Keratinocyte (primary cell): ENCODE measurements at regions not wholly inside any gene's neighbourhood (a gene's known extent, or its start where the extent isn't known, plus 50 kb on each side); places are given as distances from the start of the nearest gene placed in this dataset.

Source experiments
- DNase-seq: peaks from one replicate; pipeline ENCODE4 v3.0.0-alpha.2; 2011; ENCODE audit warnings: low read depth, missing footprints, low spot score
- FAIRE-seq: peaks from 2 replicates; lab custom pipeline; 2011; peaks lifted over from hg19 to GRCh38; lab: Jason Lieb, UNC
- H2AFZ ChIP-seq: 2 replicates; pipeline ENCODE4 v1.6.0; 2012; ENCODE audit warnings: low read length, control low read depth, inconsistent platforms; ENCODE audit not compliant: control insufficient read depth
- H3K27ac ChIP-seq: 2 replicates; pipeline ENCODE4 v1.5.1; 2011; ENCODE audit warnings: low read length; ENCODE audit not compliant: control insufficient read depth, insufficient read depth
- H3K27me3 ChIP-seq: 3 replicates; pipeline ENCODE4 v1.6.0; 2011; ENCODE audit warnings: low read length; ENCODE audit not compliant: control insufficient read depth, insufficient read depth; ENCODE audit errors: extremely low read depth
- H3K36me3 ChIP-seq, 2 experiments: 2 replicates in 1 of 2; 3 replicates in 1 of 2; pipeline ENCODE4 v1.5.1; 2011; ENCODE audit warnings: low read length in 2 of 2, mild to moderate bottlenecking in 1 of 2; ENCODE audit not compliant: control insufficient read depth in 2 of 2, insufficient read depth in 2 of 2; ENCODE audit errors: extremely low read depth in 1 of 2
- H3K4me1 ChIP-seq: 3 replicates; pipeline ENCODE4 v1.5.1; 2011; ENCODE audit warnings: low read length; ENCODE audit not compliant: control insufficient read depth, insufficient read depth; ENCODE audit errors: extremely low read depth
- H3K4me2 ChIP-seq: 3 replicates; pipeline ENCODE4 v1.6.0; 2011; ENCODE audit warnings: low read depth, low read length; ENCODE audit not compliant: control insufficient read depth, insufficient read depth; ENCODE audit errors: extremely low read depth
- H3K4me3 ChIP-seq, 3 experiments: fragments of 200-600 bp in 1 of 3; sonication (generic) in 1 of 3; 2 replicates in 2 of 3; 3 replicates in 1 of 3; pipeline ENCODE4 v1.5.1; 2011 to 2016; ENCODE audit warnings: low read length in 3 of 3, mild to moderate bottlenecking in 3 of 3, control low read depth in 2 of 3, inconsistent platforms in 1 of 3, low read depth in 1 of 3, mixed read lengths in 1 of 3, mixed run types in 1 of 3, moderate library complexity in 1 of 3; ENCODE audit not compliant: control insufficient read depth in 2 of 3, insufficient read depth in 2 of 3; ENCODE audit errors: extremely low read depth in 1 of 3
- H3K79me2 ChIP-seq: 2 replicates; pipeline ENCODE4 v1.6.0; 2012; ENCODE audit warnings: low read length; ENCODE audit not compliant: control insufficient read depth, insufficient read depth
- H3K9ac ChIP-seq: 3 replicates; pipeline ENCODE4 v1.6.0; 2011; ENCODE audit warnings: low read length; ENCODE audit not compliant: control insufficient read depth, insufficient read depth; ENCODE audit errors: extremely low read depth
- H3K9me1 ChIP-seq: 3 replicates; pipeline ENCODE4 v1.6.0; 2011; ENCODE audit warnings: low read length; ENCODE audit not compliant: control insufficient read depth, insufficient read depth; ENCODE audit errors: extremely low read depth
- H3K9me3 ChIP-seq: 2 replicates; pipeline ENCODE4 v1.5.1; 2012; ENCODE audit warnings: low read depth, low read length; ENCODE audit not compliant: control insufficient read depth
- H4K20me1 ChIP-seq: 3 replicates; pipeline ENCODE4 v1.6.0; 2011; ENCODE audit warnings: low read length; ENCODE audit not compliant: control insufficient read depth, insufficient read depth; ENCODE audit errors: extremely low read depth
- CTCF ChIP-seq, 3 experiments: IDR thresholded peaks in 1 of 3; conservative IDR thresholded peaks in 1 of 3; optimal IDR thresholded peaks in 1 of 3; 2 replicates in 2 of 3; 3 replicates in 1 of 3; pipeline versions ENCODE3 to v1.5.1; 2011; ENCODE audit warnings: low read length in 3 of 3, mild to moderate bottlenecking in 3 of 3, moderate library complexity in 2 of 3, control low read depth in 1 of 3, inconsistent platforms in 1 of 3; ENCODE audit not compliant: insufficient read depth in 2 of 3; ENCODE audit errors: extremely low read depth in 1 of 3
- EZH2 ChIP-seq: IDR thresholded peaks from one replicate; pipeline ENCODE4 v1.6.1; 2012; ENCODE audit warnings: inconsistent platforms, mild to moderate bottlenecking, low read length, moderate library complexity
- dilution Hi-C: fragments of 300-500 bp; cut with MboI; formaldehyde crosslinking; loops from one replicate; pipeline ENCODE4 v1.7.0; 2020; ENCODE audit warnings: low sequenced_read_pairs; ENCODE audit not compliant: extremely low pct_ligation_motif_present

GRCh38 chr1:104932030-104932915 lies 1182.6 kb downstream of the AMY1C start:
- no peaks in the 10 kb centered on the region for H3K79me2 ChIP-seq
- H3K36me3 ChIP-seq, result no peaks in the 10 kb centered on the region
- H4K20me1 ChIP-seq, result no peaks in the 10 kb centered on the region
- no peak overlapping the region for H3K4me3 ChIP-seq
- no peak overlapping the region for H2AFZ ChIP-seq
- H3K9me1 ChIP-seq, result no peaks in the 10 kb centered on the region
- no peaks in the 10 kb centered on the region for H3K4me1 ChIP-seq
- H3K9ac ChIP-seq, result no peak overlapping the region
- no peak overlapping the region for H3K4me2 ChIP-seq
- dilution Hi-C loops, result no loop called here
- H3K9me3 ChIP-seq, result peaks cover 2% of the 10 kb centered on the region
- H3K27ac ChIP-seq, result no peak overlapping the region
- FAIRE-seq (no peak), DNase-seq (no peak)
- H3K27me3 ChIP-seq, result no peaks in the 10 kb centered on the region
- TF ChIP-seq CTCF (optimal IDR thresholded peaks at IDR 0.05 in 1 of 3, IDR thresholded peaks at IDR 0.05 in 1 of 3, conservative IDR thresholded peaks at IDR 0.05 in 1 of 3; ENCODE audit: extremely low read depth in 1 of 3, insufficient read depth in 2 of 3, low read length in 3 of 3), result no peak
- TF ChIP-seq EZH2, result no peak

- no peaks in the 10 kb centered on the region for H3K4me1 ChIP-seq
- no peak overlapping the region for H2AFZ ChIP-seq
- no peaks in the 10 kb centered on the region for H4K20me1 ChIP-seq
- H3K4me3 ChIP-seq, result no peak overlapping the region
- H3K9ac ChIP-seq, result no peak overlapping the region
- DNase-seq (no peak), FAIRE-seq (no peak)
- dilution Hi-C loops, result no loop called here
- H3K9me1 ChIP-seq, result no peaks in the 10 kb centered on the region
- H3K27ac ChIP-seq, result no peak overlapping the region
- no peak overlapping the region for H3K4me2 ChIP-seq
- no peaks in the 10 kb centered on the region for H3K36me3 ChIP-seq
- TF ChIP-seq EZH2 (no peak), CTCF (optimal IDR thresholded peaks at IDR 0.05 in 1 of 3, IDR thresholded peaks at IDR 0.05 in 1 of 3, conservative IDR thresholded peaks at IDR 0.05 in 1 of 3; ENCODE audit: extremely low read depth in 1 of 3, insufficient read depth in 2 of 3, low read length in 3 of 3) (no peak)
- no peaks in the 10 kb centered on the region for H3K79me2 ChIP-seq
- H3K27me3 ChIP-seq, result no peaks in the 10 kb centered on the region
- peaks cover 2% of the 10 kb centered on the region for H3K9me3 ChIP-seq
Observed at GRCh38 chr1:104932949-104933679, 1183.4 kb downstream of the AMY1C start.
